ENCODE measurements at regions not wholly inside any gene's neighbourhood (a gene's known extent, or its start where the extent isn't known, plus 50 kb on each side); places are given as distances from the start of the nearest gene placed in this dataset.

DNA sequence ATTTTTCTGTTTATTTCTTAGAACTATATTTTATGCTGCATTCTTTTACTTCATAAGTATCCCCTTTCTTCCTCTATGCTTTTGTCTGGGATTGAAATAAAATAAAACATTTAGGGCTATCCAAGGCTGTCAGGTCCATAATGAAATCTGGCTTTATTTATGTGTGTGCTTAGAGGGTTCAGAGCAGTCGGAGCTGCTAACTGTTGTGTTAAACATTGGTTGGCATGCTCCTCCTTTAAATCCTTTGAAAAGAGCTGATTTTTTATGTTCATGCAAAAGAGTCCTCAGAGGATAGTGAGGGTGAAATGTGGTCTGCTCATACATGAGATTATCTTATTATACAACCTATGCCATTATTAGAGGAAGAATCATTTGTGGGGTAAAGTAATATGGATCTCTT lies 322.3 kb upstream of the E2F7 start:
- TF ChIP-seq, protein P1, sequence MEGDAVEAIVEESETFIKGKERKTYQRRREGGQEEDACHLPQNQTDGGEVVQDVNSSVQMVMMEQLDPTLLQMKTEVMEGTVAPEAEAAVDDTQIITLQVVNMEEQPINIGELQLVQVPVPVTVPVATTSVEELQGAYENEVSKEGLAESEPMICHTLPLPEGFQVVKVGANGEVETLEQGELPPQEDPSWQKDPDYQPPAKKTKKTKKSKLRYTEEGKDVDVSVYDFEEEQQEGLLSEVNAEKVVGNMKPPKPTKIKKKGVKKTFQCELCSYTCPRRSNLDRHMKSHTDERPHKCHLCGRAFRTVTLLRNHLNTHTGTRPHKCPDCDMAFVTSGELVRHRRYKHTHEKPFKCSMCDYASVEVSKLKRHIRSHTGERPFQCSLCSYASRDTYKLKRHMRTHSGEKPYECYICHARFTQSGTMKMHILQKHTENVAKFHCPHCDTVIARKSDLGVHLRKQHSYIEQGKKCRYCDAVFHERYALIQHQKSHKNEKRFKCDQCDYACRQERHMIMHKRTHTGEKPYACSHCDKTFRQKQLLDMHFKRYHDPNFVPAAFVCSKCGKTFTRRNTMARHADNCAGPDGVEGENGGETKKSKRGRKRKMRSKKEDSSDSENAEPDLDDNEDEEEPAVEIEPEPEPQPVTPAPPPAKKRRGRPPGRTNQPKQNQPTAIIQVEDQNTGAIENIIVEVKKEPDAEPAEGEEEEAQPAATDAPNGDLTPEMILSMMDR (IDR thresholded peaks at IDR 0.05; ENCODE audit: insufficient read depth, low read depth, low read length): no peak
- no peak for TF ChIP-seq EZH2 (IDR thresholded peaks at IDR 0.05; ENCODE audit: insufficient read depth, low read length)

Data from astrocyte (in vitro differentiated cells and primary cell).